MV-4-11 (cell line): ENCODE measurements at regions not wholly inside any gene's neighbourhood (a gene's known extent, or its start where the extent isn't known, plus 50 kb on each side); places are given as distances from the start of the nearest gene placed in this dataset.
"Not testable (repeated sequence)": the region's sequence is repeated elsewhere in the genome, so short reads cannot be mapped to it uniquely, and the experiment has no call there.

Source experiments
- DNase-seq: peaks from one replicate; lab custom pipeline; 2025; lab: John Stamatoyannopoulos, UW

- no peak for DNase-seq
Observed at GRCh38 chr16:52386694-52387093, 160.2 kb downstream of the TOX3 start.

GRCh38 chr16:52384378-52384777 is 162.6 kb downstream of the TOX3 start:
- no peak for DNase-seq

- no peak for DNase-seq
Observed at GRCh38 chr16:52383640-52384292, 163.2 kb downstream of the TOX3 start.

GRCh38 chr16:52383119-52383518 is 163.8 kb downstream of the TOX3 start:
- DNase-seq: no peak

- DNase-seq: no peak
Observed at GRCh38 chr16:52379551-52379950, 167.4 kb downstream of the TOX3 start.

GRCh38 chr16:52376676-52377280 is 170.2 kb downstream of the TOX3 start:
- DNase-seq: no peak

- DNase-seq: no peak
Observed at GRCh38 chr16:52372313-52372712, 174.6 kb downstream of the TOX3 start.

- DNase-seq: no peak
Observed at GRCh38 chr16:52368859-52369258, 178.1 kb downstream of the TOX3 start.

- no peak for DNase-seq
Observed at GRCh38 chr16:52367821-52368220, 179.1 kb downstream of the TOX3 start.

- DNase-seq: no peak
Observed at GRCh38 chr16:52366983-52367382, 180.0 kb downstream of the TOX3 start.

- peak; percentile 78 for DNase-seq
Observed at GRCh38 chr16:52364500-52364899, 182.4 kb downstream of the TOX3 start.

- no peak for DNase-seq
Observed at GRCh38 chr16:52363082-52363481, 183.9 kb downstream of the TOX3 start.

- no peak for DNase-seq
Observed at GRCh38 chr16:52357711-52358110, 189.2 kb downstream of the TOX3 start.

GRCh38 chr16:52353249-52353648 is 193.7 kb downstream of the TOX3 start:
- no peak for DNase-seq

- DNase-seq: no peak
Observed at GRCh38 chr16:52351451-52351850, 195.5 kb downstream of the TOX3 start.

GRCh38 chr16:52350031-52350642 is 196.8 kb downstream of the TOX3 start:
- no peak for DNase-seq

- DNase-seq: no peak
Observed at GRCh38 chr16:52346709-52347108, 200.2 kb downstream of the TOX3 start.

- DNase-seq: not testable (repeated sequence)
Observed at GRCh38 chr16:52333673-52334072, 213.3 kb downstream of the TOX3 start.

GRCh38 chr16:52320930-52321439 is 226.0 kb downstream of the TOX3 start:
- no peak for DNase-seq

- no peak for DNase-seq
Observed at GRCh38 chr16:52318302-52319009, 228.5 kb downstream of the TOX3 start.

- no peak for DNase-seq
Observed at GRCh38 chr16:52316241-52316640, 230.7 kb downstream of the TOX3 start.

- no peak for DNase-seq
Observed at GRCh38 chr16:52312716-52313115, 234.2 kb downstream of the TOX3 start.
